ENCODE measurements at regions not wholly inside any gene's neighbourhood (a gene's known extent, or its start where the extent isn't known, plus 50 kb on each side); places are given as distances from the start of the nearest gene placed in this dataset.
A peak's percentile ranks its signal among the peaks of the same experiment; 100 is the strongest.

- no peak for DNase-seq (ENCODE audit: low read depth in 2 of 3, low spot score in 2 of 3)
Observed at GRCh38 chr13:38518328-38518727, 168.5 kb upstream of the FREM2 start.

- DNase-seq (ENCODE audit: low read depth in 2 of 3, low spot score in 2 of 3): no peak
Observed at GRCh38 chr13:38519229-38519911, 167.5 kb upstream of the FREM2 start.

- no peak for DNase-seq (ENCODE audit: low read depth in 2 of 3, low spot score in 2 of 3)
Observed at GRCh38 chr13:38520041-38520440, 166.8 kb upstream of the FREM2 start.

GRCh38 chr13:38527140-38527539 is 159.7 kb upstream of the FREM2 start:
- no peak for DNase-seq (ENCODE audit: low read depth in 2 of 3, low spot score in 2 of 3)

- no peak for DNase-seq (ENCODE audit: low read depth in 2 of 3, low spot score in 2 of 3)
Observed at GRCh38 chr13:38528986-38529385, 157.9 kb upstream of the FREM2 start.

GRCh38 chr13:38530492-38530891 is 156.4 kb upstream of the FREM2 start:
- DNase-seq (ENCODE audit: low read depth in 2 of 3, low spot score in 2 of 3): peak in 2 of 3 donors; percentile 6 to 37

- DNase-seq (ENCODE audit: low read depth in 2 of 3, low spot score in 2 of 3): no peak
Observed at GRCh38 chr13:38535261-38535660, 151.6 kb upstream of the FREM2 start.

- no peak for DNase-seq (ENCODE audit: low read depth in 2 of 3, low spot score in 2 of 3)
Observed at GRCh38 chr13:38537051-38537450, 149.8 kb upstream of the FREM2 start.

GRCh38 chr13:38538422-38538821 is 148.5 kb upstream of the FREM2 start:
- DNase-seq (ENCODE audit: low read depth in 2 of 3, low spot score in 2 of 3): no peak

- no peak for DNase-seq (ENCODE audit: low read depth in 2 of 3, low spot score in 2 of 3)
Observed at GRCh38 chr13:38539632-38540031, 147.2 kb upstream of the FREM2 start.

GRCh38 chr13:38542601-38543000 is 144.3 kb upstream of the FREM2 start:
- no peak for DNase-seq (ENCODE audit: low read depth in 2 of 3, low spot score in 2 of 3)

GRCh38 chr13:38543561-38543960 is 143.3 kb upstream of the FREM2 start:
- DNase-seq (ENCODE audit: low read depth in 2 of 3, low spot score in 2 of 3): no peak

GRCh38 chr13:38563739-38564138 is 123.1 kb upstream of the FREM2 start:
- DNase-seq (ENCODE audit: low read depth in 2 of 3, low spot score in 2 of 3): no peak

- DNase-seq (ENCODE audit: low read depth in 2 of 3, low spot score in 2 of 3): no peak
Observed at GRCh38 chr13:38564256-38565150, 122.4 kb upstream of the FREM2 start.

- DNase-seq (ENCODE audit: low read depth in 2 of 3, low spot score in 2 of 3): no peak
Observed at GRCh38 chr13:38566023-38566422, 120.9 kb upstream of the FREM2 start.

- no peak for DNase-seq (ENCODE audit: low read depth in 2 of 3, low spot score in 2 of 3)
Observed at GRCh38 chr13:38566519-38566918, 120.4 kb upstream of the FREM2 start.

GRCh38 chr13:38570706-38571105 is 116.2 kb upstream of the FREM2 start:
- no peak for DNase-seq (ENCODE audit: low read depth in 2 of 3, low spot score in 2 of 3)

- no peak for DNase-seq (ENCODE audit: low read depth in 2 of 3, low spot score in 2 of 3)
Observed at GRCh38 chr13:38575427-38575826, 111.5 kb upstream of the FREM2 start.

GRCh38 chr13:38577048-38577447 is 109.8 kb upstream of the FREM2 start:
- no peak for DNase-seq (ENCODE audit: low read depth in 2 of 3, low spot score in 2 of 3)

- DNase-seq (ENCODE audit: low read depth in 2 of 3, low spot score in 2 of 3): peak in 2 of 3 donors; percentile 13 to 56
Observed at GRCh38 chr13:38582133-38582532, 104.7 kb upstream of the FREM2 start.

GRCh38 chr13:38590230-38590629 is 96.6 kb upstream of the FREM2 start:
- DNase-seq (ENCODE audit: low read depth in 2 of 3, low spot score in 2 of 3): no peak

Data from hematopoietic multipotent progenitor cell (in vitro differentiated cells).